ENCODE measurements at regions not wholly inside any gene's neighbourhood (a gene's known extent, or its start where the extent isn't known, plus 50 kb on each side); places are given as distances from the start of the nearest gene placed in this dataset.
"Not testable (repeated sequence)": the region's sequence is repeated elsewhere in the genome, so short reads cannot be mapped to it uniquely, and the experiment has no call there.

GRCh38 chr5:67575087-67575486 is 378.5 kb upstream of the CD180 start:
- Histone ChIP-seq H3K27me3 (ENCODE audit: control insufficient read depth, insufficient read depth, low read length) (no peaks in the 10 kb centered on the region), H3K4me1 (ENCODE audit: control insufficient read depth, insufficient read depth, low read length) (no peaks in the 10 kb centered on the region), H3K9me3 (ENCODE audit: control insufficient read depth, insufficient read depth, low read depth, low read length) (no peaks in the 10 kb centered on the region), H3K4me3 (ENCODE audit: low read depth, low read length) (no peak overlapping the region), H3K36me3 (ENCODE audit: control insufficient read depth, insufficient read depth, low read length) (no peaks in the 10 kb centered on the region), H3K9ac (ENCODE audit: low read length) (no peak overlapping the region), H3K27ac (ENCODE audit: low read depth, low read length) (no peak overlapping the region)

- Histone ChIP-seq H3K4me3 (ENCODE audit: low read depth, low read length) (no peak overlapping the region), H3K27ac (ENCODE audit: low read depth, low read length) (no peak overlapping the region), H3K36me3 (ENCODE audit: control insufficient read depth, insufficient read depth, low read length) (no peaks in the 10 kb centered on the region), H3K27me3 (ENCODE audit: control insufficient read depth, insufficient read depth, low read length) (no peaks in the 10 kb centered on the region), H3K9me3 (ENCODE audit: control insufficient read depth, insufficient read depth, low read depth, low read length) (peaks cover 3% of the 10 kb centered on the region; the same call in 1 of the 2 replicates), H3K9ac (ENCODE audit: low read length) (no peak overlapping the region), H3K4me1 (ENCODE audit: control insufficient read depth, insufficient read depth, low read length) (no peaks in the 10 kb centered on the region)
These were observed 364.7 kb upstream of the CD180 start for GRCh38 chr5:67561151-67561932.

GRCh38 chr5:67552773-67553172 is 356.2 kb upstream of the CD180 start:
- no peaks in the 10 kb centered on the region for H3K4me1 ChIP-seq (ENCODE audit: control insufficient read depth, insufficient read depth, low read length)

GRCh38 chr5:67549947-67550346 is 353.3 kb upstream of the CD180 start:
- Histone ChIP-seq H3K27me3 (ENCODE audit: control insufficient read depth, insufficient read depth, low read length) (no peaks in the 10 kb centered on the region), H3K9me3 (ENCODE audit: control insufficient read depth, insufficient read depth, low read depth, low read length) (no peaks in the 10 kb centered on the region), H3K4me3 (ENCODE audit: low read depth, low read length) (no peak overlapping the region), H3K36me3 (ENCODE audit: control insufficient read depth, insufficient read depth, low read length) (no peaks in the 10 kb centered on the region), H3K27ac (ENCODE audit: low read depth, low read length) (no peak overlapping the region), H3K4me1 (ENCODE audit: control insufficient read depth, insufficient read depth, low read length) (no peaks in the 10 kb centered on the region), H3K9ac (ENCODE audit: low read length) (no peak overlapping the region)

More at GRCh38 chr5:67552773-67553172, 356.2 kb upstream of the CD180 start:
- H3K27ac ChIP-seq (ENCODE audit: low read depth, low read length) = no peak overlapping the region
- no peaks in the 10 kb centered on the region for H3K27me3 ChIP-seq (ENCODE audit: control insufficient read depth, insufficient read depth, low read length)
- H3K9me3 ChIP-seq (ENCODE audit: control insufficient read depth, insufficient read depth, low read depth, low read length) = no peaks in the 10 kb centered on the region
- H3K4me3 ChIP-seq (ENCODE audit: low read depth, low read length) = no peak overlapping the region
- no peak overlapping the region for H3K9ac ChIP-seq (ENCODE audit: low read length)
- no peaks in the 10 kb centered on the region for H3K36me3 ChIP-seq (ENCODE audit: control insufficient read depth, insufficient read depth, low read length)

- Histone ChIP-seq H3K9ac (ENCODE audit: low read length) (no peak overlapping the region), H3K27me3 (ENCODE audit: control insufficient read depth, insufficient read depth, low read length) (no peaks in the 10 kb centered on the region), H3K4me3 (ENCODE audit: low read depth, low read length) (no peak overlapping the region), H3K27ac (ENCODE audit: low read depth, low read length) (no peak overlapping the region), H3K9me3 (ENCODE audit: control insufficient read depth, insufficient read depth, low read depth, low read length) (no peaks in the 10 kb centered on the region), H3K4me1 (ENCODE audit: control insufficient read depth, insufficient read depth, low read length) (no peaks in the 10 kb centered on the region), H3K36me3 (ENCODE audit: control insufficient read depth, insufficient read depth, low read length) (no peaks in the 10 kb centered on the region)
These were observed 352.7 kb upstream of the CD180 start for GRCh38 chr5:67549296-67549618.

GRCh38 chr5:67548520-67549295 is 352.1 kb upstream of the CD180 start:
- Histone ChIP-seq H3K9ac (ENCODE audit: low read length) (no peak overlapping the region), H3K27me3 (ENCODE audit: control insufficient read depth, insufficient read depth, low read length) (no peaks in the 10 kb centered on the region), H3K4me1 (ENCODE audit: control insufficient read depth, insufficient read depth, low read length) (no peaks in the 10 kb centered on the region), H3K27ac (ENCODE audit: low read depth, low read length) (no peak overlapping the region), H3K36me3 (ENCODE audit: control insufficient read depth, insufficient read depth, low read length) (no peaks in the 10 kb centered on the region), H3K9me3 (ENCODE audit: control insufficient read depth, insufficient read depth, low read depth, low read length) (no peaks in the 10 kb centered on the region), H3K4me3 (ENCODE audit: low read depth, low read length) (no peak overlapping the region)

- H3K9me3 ChIP-seq (ENCODE audit: control insufficient read depth, insufficient read depth, low read depth, low read length) = no peaks in the 10 kb centered on the region
- no peak overlapping the region for H3K27ac ChIP-seq (ENCODE audit: low read depth, low read length)
- no peak overlapping the region for H3K9ac ChIP-seq (ENCODE audit: low read length)
- H3K27me3 ChIP-seq (ENCODE audit: control insufficient read depth, insufficient read depth, low read length) = no peaks in the 10 kb centered on the region
- H3K4me3 ChIP-seq (ENCODE audit: low read depth, low read length) = no peak overlapping the region
- H3K4me1 ChIP-seq (ENCODE audit: control insufficient read depth, insufficient read depth, low read length) = no peaks in the 10 kb centered on the region
- no peaks in the 10 kb centered on the region for H3K36me3 ChIP-seq (ENCODE audit: control insufficient read depth, insufficient read depth, low read length)
These were observed 351.1 kb upstream of the CD180 start for GRCh38 chr5:67547682-67548081.

- H3K4me3 ChIP-seq (ENCODE audit: low read depth, low read length); H3K27ac ChIP-seq (ENCODE audit: low read depth, low read length); H3K27me3 ChIP-seq (ENCODE audit: control insufficient read depth, insufficient read depth, low read length); H3K36me3 ChIP-seq (ENCODE audit: control insufficient read depth, insufficient read depth, low read length); H3K4me1 ChIP-seq (ENCODE audit: control insufficient read depth, insufficient read depth, low read length); H3K9ac ChIP-seq (ENCODE audit: low read length); H3K9me3 ChIP-seq (ENCODE audit: control insufficient read depth, insufficient read depth, low read depth, low read length): not testable (repeated sequence)
These were observed 348.3 kb upstream of the CD180 start for GRCh38 chr5:67544942-67545341.

GRCh38 chr5:67543720-67544270 is 347.2 kb upstream of the CD180 start:
- no peaks in the 10 kb centered on the region for H3K9me3 ChIP-seq (ENCODE audit: control insufficient read depth, insufficient read depth, low read depth, low read length)

GRCh38 chr5:67542479-67542878 is 345.9 kb upstream of the CD180 start:
- H3K27ac ChIP-seq (ENCODE audit: low read depth, low read length) = no peak overlapping the region
- no peaks in the 10 kb centered on the region for H3K36me3 ChIP-seq (ENCODE audit: control insufficient read depth, insufficient read depth, low read length)
- no peak overlapping the region for H3K9ac ChIP-seq (ENCODE audit: low read length)
- H3K27me3 ChIP-seq (ENCODE audit: control insufficient read depth, insufficient read depth, low read length) = no peaks in the 10 kb centered on the region
- no peaks in the 10 kb centered on the region for H3K9me3 ChIP-seq (ENCODE audit: control insufficient read depth, insufficient read depth, low read depth, low read length)
- no peaks in the 10 kb centered on the region for H3K4me1 ChIP-seq (ENCODE audit: control insufficient read depth, insufficient read depth, low read length)
- no peak overlapping the region for H3K4me3 ChIP-seq (ENCODE audit: low read depth, low read length)

More at GRCh38 chr5:67543720-67544270, 347.2 kb upstream of the CD180 start:
- no peaks in the 10 kb centered on the region for H3K27me3 ChIP-seq (ENCODE audit: control insufficient read depth, insufficient read depth, low read length)
- no peaks in the 10 kb centered on the region for H3K4me1 ChIP-seq (ENCODE audit: control insufficient read depth, insufficient read depth, low read length)
- H3K36me3 ChIP-seq (ENCODE audit: control insufficient read depth, insufficient read depth, low read length) = no peaks in the 10 kb centered on the region
- H3K4me3 ChIP-seq (ENCODE audit: low read depth, low read length) = no peak overlapping the region
- no peak overlapping the region for H3K9ac ChIP-seq (ENCODE audit: low read length)
- no peak overlapping the region for H3K27ac ChIP-seq (ENCODE audit: low read depth, low read length)

GRCh38 chr5:67541875-67542274 is 345.3 kb upstream of the CD180 start:
- Histone ChIP-seq H3K9me3 (ENCODE audit: control insufficient read depth, insufficient read depth, low read depth, low read length) (no peaks in the 10 kb centered on the region), H3K36me3 (ENCODE audit: control insufficient read depth, insufficient read depth, low read length) (no peaks in the 10 kb centered on the region), H3K4me1 (ENCODE audit: control insufficient read depth, insufficient read depth, low read length) (no peaks in the 10 kb centered on the region), H3K27ac (ENCODE audit: low read depth, low read length) (no peak overlapping the region), H3K4me3 (ENCODE audit: low read depth, low read length) (no peak overlapping the region), H3K9ac (ENCODE audit: low read length) (no peak overlapping the region), H3K27me3 (ENCODE audit: control insufficient read depth, insufficient read depth, low read length) (no peaks in the 10 kb centered on the region)

Data from HUES6 (cell line).